ENCODE measurements at regions not wholly inside any gene's neighbourhood (a gene's known extent, or its start where the extent isn't known, plus 50 kb on each side); places are given as distances from the start of the nearest gene placed in this dataset.
A peak's percentile ranks its signal among the peaks of the same experiment; 100 is the strongest.
"Not testable (repeated sequence)": the region's sequence is repeated elsewhere in the genome, so short reads cannot be mapped to it uniquely, and the experiment has no call there.

DNA sequence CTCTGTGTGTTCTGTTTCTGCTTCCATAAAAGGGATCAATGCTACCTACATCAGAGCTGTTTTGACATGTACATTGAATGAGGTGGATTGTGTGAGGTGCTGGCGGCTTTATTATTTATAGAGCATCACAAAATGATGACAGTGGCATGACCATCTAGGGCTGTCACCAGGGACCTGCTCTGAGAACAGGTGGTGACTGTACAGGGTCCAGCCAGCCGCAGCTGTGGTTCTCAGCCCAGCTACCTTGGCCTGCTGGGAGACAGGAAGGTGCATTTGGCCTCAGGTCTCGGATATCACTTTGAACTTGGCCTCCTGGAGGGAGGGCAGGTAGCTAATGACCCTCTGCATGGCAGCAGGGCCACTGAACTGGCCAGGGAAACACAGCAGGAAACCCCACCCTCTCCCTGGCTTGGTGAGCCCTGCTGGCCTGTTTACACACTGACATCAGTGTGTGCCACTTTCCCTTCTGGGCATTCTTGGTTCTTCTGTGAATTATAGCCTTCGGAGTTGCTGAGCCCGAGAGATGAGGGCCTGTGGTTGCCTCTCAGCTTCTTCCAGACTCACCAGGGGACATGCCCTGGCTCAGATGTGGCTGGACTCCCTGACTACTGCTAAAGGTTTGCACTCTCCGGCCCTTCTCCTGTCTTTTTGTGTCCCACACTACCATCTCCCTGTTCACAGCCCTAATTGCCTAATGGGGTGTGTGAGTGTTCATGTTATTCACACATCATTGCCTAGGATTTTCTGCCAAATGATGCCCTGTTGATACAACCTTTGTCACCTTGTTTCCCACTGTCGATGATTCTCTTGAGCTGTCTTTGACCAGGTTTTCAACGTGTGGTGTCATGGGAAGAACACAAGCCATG lies 109.2 kb upstream of the RAB12 start:
- no peak for DNase-seq (ENCODE audit: low spot score)

DNA sequence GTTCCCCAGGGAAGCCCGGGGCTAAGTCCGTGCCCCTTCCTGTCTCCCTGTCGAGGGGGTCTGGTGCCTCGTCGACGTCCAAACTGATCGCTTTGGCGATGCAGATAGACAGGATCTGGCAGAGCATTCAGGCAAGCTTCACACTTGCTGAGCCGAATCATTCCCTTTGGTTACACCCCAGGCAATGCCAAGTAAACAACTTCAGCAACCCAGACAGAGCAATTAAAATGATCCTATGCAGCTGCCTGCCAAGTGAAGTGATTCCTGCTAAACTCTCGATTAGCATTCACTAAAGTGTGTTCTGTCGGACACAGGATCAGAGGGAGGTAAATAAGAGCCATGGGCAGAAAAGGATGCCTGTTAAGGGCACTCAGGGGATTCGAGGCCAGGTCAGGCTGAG lies 108.2 kb upstream of the RAB12 start:
- DNase-seq (ENCODE audit: low spot score): peak; percentile 15

DNA sequence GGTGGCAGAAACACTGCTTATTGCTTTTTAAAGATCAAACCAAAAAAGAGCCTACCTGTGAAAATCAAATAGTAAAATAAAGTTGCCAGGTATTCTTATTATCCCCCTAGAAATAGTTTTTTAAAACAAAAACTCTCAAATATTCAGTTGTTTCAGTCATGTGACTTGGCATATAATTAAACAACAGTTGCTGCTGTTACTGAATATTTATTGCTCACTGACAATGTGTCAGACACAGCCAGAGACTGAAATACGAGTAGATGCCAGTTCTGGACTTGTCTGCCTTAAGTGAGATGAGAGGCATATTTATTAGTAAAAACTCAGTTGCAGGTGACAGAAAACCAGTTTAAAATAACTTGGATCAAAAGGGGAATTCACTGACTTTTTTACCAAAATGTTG lies 106.0 kb upstream of the RAB12 start:
- no peak for DNase-seq (ENCODE audit: low spot score)

DNA sequence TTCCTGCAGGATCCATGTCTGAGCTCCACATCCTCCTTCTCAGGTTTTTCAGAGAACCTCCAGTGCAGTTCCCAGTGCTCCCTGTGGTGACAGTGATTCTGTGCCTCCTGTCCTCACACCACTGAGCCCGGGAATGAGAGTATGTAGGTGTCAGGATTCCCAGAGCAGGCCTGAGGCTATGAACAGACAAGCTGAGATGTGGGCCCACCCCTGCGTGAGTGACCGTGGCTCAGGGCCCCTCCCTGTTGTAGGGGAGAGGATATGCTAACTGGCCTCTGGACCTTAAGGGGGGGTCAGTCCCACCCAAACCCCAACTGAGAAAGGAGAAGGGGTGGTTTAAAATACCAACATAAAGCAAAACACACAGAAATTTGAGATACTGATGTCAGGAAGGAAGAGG lies 104.8 kb upstream of the RAB12 start:
- DNase-seq (ENCODE audit: low spot score): no peak

DNA sequence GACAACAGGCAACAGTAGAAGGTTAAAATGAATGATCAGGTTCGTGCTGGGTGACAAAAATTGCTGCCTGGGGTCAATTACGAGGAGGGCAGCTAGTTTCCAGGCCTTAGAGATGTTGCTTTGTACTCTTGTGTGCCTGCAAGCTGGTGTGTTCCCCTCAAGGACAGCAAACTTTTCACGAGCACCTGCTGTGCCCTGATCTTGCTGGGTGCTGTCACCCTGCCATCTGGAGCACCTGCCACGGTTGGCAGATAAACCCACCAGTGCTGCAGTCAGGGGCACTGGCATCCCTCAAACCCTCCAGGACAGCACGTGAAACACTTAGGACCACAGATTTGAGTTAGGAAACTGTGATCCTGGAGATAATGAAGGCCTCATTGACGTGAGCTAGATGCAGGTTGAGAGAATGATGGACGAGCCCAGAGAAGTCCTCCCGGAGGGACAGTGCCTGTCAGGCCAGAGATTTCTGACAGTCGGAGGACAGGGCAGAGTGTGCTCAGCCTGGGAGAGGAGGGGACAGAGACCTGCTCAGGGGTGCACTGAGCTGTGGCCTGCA lies 104.3 kb upstream of the RAB12 start:
- DNase-seq (ENCODE audit: low spot score): no peak

DNA sequence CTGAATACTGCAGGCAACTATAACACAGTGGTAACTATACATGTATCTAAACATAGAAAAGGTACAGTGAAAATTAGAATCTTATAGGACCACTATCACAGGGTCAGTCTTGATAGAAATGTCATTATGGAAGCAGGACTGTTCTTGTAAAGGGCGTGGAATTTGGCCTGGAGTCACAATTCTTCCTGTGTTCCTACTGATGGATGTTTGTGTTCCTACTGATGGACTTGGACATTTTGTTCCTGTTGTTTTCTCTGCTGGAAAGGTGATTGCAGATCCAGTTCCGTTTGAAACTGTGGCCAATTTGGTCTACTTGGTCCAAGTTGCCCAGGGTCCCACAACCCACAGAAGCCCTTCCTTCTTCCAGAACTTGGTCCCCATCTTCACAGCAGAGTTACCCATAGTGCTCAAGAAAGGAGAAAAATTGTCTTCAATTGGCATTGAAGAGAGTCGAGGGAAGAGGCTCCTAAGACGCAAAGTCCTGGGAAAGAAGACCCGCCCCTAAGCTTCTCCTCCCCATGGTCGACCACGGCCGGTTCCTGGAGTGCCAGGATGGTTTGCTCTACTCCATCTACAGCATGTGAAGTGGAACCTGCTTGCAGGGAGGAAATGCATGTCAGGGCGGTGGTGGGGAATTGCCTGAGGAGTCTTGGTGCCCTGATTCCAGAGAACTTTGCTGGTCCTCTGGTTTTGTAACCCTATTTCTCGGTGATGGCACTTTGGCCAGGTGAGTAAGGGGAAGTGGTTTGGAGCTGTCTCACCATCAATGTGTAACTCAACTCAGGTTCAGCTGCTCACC lies 102.8 kb upstream of the RAB12 start:
- no peak for DNase-seq (ENCODE audit: low spot score)

DNA sequence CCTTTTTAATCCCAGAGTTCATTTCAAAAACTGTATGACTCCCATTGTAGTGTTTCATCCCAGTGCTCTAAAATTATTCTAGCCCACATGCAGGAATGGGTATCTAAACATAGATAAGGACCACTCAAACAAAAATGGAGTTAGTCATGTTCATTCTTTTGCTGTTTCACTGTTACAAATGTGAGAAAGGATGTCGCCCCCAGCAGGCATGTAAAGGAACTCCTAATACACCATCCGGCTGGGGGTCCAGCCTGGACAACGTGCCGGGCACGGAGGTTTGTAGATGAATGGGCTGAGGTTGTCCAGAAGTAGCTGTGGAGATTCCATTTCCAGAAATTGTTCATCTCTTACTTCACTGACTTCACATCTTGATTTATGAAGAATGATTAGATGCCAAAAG lies 101.9 kb upstream of the RAB12 start:
- DNase-seq (ENCODE audit: low spot score): no peak

DNA sequence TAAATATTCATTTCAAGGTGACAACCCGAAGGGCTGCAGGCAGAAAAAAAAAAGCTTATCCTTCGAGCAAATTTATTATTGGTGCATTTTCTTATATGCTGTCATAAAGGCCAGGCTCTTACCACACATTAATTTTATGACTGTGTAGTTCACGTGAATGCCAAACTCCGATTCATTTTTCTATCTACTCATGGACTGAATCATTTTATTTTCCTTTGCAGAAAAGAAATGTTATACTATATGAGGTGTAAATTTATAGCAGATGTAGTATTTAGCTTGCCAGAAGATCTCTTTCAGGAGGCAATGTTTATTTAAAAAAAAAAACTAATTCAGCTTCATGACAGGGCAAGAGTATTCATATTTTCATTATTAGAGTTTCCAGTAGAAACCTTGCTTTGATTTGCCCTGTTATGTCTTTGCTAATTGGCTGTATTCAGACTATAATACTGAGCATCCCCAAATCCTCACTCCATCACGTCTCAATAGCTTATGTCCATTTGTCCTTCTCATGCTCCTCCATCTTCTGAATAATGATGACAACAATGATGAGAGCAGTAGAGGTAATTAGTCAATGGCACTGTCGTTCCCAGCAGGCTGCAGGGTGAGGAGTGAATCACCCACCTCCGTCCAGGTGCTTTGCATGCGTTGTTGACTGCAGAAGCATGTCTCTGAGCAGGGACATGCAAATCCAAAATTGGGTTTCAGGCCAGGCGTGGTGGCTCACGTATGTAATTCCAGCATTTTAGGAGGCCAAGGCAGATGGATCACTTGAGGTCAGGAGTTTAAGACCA lies 101.1 kb upstream of the RAB12 start:
- no peak for DNase-seq (ENCODE audit: low spot score)

DNA sequence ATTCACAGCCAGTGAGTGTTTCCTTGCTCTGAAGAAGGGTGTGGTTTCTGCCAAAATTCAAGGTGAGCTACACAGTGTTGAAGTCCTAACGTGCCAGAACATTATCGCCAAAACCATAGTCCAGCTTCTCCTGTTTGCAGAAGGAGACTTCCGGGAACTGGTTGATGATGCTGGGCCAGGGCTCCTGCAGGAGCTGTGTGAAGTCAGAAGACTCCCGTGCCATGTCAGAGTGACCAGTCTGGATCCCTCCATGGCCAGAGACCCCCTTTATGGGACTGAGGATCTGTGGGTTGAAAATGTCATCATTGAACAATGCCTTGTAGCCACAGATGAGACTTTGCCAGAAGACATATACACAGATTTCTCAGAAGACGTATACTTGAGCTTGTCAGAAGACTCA lies 96.0 kb upstream of the RAB12 start:
- no peak for DNase-seq (ENCODE audit: low spot score)

DNA sequence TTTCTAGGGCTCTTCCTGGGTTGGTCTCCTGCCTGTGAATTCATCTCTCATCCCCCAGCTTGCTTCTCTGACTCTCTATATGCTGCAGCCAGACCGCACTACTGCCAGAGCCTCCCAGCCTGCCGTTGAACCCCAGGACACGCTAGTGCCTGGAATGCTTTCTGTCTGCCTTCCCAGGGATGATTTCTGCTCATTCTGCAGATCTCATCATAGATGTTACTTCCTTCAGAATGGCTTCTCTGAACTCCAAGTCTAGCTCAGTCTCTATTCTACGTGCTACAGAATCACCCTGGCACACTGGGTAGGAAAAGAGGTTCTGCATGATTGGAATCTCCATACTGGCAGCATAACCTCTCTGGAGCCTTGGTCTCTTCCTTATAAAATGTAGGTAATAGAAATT lies 94.8 kb upstream of the RAB12 start:
- DNase-seq (ENCODE audit: low spot score): no peak

DNA sequence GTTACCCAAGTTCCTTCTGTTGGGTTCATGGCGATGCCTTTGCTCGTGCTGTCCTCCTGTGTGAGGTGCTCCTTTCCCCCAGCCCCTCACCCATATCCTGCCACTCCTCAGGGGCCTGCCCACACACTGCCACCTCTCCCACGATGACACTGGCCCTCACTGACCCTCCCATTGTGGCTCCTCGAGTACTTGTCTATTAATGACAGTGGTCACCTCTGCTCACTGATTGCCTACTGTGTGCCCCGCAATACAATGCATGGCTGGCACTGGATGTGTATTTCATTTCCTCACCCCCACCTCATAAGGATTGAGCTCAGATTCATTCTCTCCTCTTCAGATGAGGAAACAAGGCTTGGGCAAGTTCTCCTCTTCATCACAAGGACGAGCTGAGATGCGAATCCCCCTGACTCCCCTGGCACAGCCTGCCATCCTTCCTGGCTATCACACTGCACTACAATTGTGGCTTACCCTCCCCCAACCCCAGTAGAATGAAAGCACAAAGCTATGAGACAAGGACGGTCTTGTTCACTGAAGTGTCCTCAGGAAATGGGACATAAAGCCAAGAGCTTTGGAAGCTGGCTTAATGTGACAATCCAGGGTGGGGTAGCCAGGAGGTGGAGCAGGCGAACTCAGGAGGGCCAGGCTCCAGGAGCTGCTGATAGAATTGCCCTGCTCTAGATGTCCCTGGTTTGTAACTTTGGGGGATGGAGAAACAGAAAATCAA lies 93.9 kb upstream of the RAB12 start:
- no peak for DNase-seq (ENCODE audit: low spot score)

DNA sequence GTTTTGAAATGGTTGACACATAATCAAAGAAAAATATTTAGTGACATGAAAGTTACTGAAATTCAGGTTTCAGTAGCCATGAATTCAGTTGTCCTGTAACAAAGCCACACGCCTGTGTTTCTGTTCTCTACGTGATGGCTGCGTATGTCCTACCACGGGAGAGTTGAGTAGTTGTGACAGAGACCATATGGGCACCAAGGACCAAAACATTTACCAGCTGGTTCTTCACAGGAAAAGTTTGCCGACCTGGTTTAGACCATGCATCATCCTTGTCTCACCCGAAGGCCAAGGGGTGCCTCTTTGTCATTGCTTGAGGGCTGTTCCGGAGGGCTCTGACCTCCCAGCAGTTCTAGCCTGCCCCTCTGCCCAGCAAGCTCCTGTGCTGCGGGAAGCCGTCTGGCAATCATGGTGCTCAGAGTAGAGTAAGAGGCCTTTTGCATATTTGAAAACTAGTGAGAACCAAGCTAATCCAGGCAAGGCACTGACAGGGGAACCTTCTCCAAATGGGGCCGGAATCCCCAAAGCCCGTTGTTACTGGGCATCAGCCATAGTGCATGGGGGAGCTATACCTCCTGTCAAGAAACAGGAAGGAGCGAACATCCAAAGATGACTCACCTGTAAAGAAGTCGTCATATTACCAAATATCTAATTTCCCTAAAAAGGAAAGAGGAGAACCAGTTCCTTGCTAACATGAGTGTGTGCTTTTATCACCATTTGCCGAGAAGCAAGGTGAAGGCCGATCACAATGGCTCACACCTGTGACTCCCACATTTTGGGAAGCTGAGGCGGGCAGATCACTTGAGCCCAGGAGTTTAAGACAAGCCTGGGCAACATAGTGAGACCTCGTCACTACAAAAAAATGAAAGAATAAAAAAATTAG lies 92.6 kb upstream of the RAB12 start:
- DNase-seq (ENCODE audit: low spot score): no peak

DNA sequence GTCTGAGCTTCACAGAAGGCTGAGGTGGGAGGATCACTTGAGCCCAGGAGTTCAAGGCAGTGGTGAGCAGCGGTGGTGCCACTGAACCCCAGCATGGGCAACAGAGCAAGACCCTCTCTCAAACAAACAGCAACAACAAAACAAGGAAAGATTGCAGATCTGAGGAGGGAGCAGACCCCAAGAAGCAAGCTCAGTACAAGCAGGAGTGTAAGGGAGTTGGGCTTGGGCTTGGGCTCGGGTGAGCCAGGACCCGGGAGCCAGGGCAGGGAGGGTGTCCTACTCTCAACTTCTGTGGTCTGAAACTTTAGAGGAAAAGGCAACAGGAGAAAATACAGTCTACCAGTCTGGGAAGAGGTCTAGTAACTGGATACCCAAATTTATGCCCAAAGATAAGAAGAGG lies 92.0 kb upstream of the RAB12 start:
- no peak for DNase-seq (ENCODE audit: low spot score)

DNA sequence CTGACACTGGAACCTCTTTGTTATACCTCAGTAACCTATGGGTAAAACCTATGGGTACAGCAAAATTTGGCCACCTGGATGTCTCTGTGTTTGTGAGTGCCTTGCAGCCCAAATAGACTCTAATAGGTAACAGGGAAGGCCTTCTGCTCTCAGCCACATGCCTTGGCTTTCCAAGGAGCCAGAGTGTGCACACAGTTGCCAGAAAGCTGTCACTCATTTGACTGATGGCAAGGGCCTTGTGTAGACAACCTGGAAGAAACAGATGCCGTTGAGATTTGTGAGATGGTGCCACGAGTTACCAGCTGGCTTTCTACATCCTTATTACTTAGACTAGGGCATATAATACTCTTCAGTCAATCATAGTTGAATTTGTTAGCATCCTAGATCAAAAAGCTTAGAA lies 90.1 kb upstream of the RAB12 start:
- DNase-seq (ENCODE audit: low spot score): no peak

DNA sequence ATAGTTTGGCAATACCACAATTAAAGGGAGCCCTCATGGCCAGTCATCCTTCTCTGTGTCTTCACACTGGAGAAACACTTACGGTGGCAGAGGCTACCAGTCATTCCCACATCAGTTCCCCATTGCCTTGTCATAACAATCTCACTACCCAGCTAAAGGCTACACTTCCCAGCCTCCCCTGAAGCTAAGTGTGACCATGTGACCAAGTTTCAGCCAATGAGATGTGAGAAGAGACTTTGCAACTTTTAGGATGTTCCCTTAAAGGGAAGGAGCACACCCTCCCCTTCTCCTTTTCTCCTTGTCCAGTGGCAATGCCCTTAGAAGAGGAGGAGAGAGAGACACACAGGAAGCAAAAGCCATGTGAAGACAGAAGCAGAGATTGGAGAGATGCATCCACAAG lies 89.0 kb upstream of the RAB12 start:
- DNase-seq (ENCODE audit: low spot score): no peak

DNA sequence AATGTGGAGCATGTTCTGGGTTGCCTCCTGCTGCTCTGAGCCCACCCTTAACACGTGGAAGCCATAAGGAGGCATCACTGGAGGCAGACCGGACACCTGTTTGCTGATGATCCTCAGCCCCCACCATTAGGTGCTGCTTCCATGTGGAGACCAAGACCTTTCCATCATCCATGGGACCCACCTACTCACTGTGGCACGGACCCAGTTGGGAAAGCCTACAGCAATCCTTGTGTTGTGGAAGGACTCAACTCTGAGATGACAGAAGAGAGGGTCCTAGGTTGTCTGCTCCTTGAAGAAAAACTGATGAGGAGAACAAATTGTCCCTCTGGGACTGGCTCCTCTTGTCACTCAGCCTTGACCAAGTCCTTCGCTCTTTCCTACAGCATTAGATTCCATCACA lies 86.5 kb upstream of the RAB12 start:
- DNase-seq (ENCODE audit: low spot score): no peak

DNA sequence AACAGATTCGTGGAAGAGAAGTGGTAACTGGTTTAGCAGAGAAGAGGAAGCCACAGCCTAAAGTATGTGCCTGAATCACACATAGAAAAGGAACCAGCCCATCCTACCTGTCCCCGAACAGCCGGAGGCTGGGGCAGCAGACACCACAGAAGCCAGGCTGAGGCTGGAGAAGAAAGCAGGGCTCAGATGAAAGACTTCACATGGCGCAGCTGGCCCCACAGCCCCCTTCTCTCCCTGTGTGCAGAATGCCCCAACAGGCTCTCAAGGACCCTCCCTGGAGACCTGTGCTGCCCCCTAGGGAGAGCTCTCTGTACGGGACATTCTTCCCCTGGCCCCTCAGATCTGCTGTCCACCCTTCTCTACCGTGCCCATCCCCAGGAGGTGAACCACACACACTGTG lies 83.5 kb upstream of the RAB12 start:
- no peak for DNase-seq (ENCODE audit: low spot score)

DNA sequence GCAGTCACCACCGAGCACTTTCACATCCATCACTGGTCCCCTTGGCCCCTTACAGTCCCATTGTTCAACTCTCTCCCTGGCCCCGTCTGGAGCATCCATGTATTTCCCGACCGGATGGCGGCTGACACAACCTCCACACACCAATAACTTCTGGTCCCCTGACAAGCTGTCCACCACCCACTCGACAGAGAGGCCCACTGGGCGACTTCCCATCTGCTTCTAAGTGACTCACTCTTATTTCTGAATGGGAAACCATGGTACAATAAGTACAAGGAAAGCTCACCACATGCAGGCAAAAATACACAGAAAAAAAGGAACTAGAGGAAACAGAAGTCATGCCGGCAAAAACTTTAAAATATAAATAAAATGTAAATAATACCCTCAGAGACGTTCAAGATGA lies 82.9 kb upstream of the RAB12 start:
- DNase-seq (ENCODE audit: low spot score): peak; percentile 6

DNA sequence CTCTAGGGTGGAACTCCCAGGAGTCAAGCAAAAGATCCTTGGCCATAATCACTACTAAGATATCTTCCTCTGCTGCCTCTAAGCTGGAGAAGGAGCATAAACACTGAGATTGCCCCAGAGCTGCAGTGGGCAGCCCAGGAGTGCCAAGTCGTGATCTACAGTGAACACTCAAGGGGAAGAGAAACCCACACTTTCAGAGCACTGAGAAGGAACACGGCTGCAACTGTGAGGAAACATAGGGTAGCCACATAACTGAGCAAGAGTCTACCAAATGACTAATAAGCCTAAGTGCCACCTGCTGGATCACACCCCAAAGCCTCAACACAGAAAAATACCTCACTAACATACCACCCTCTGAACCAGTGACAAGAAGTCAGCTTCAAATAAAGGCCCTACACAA lies 79.6 kb upstream of the RAB12 start:
- DNase-seq (ENCODE audit: low spot score): no peak

DNA sequence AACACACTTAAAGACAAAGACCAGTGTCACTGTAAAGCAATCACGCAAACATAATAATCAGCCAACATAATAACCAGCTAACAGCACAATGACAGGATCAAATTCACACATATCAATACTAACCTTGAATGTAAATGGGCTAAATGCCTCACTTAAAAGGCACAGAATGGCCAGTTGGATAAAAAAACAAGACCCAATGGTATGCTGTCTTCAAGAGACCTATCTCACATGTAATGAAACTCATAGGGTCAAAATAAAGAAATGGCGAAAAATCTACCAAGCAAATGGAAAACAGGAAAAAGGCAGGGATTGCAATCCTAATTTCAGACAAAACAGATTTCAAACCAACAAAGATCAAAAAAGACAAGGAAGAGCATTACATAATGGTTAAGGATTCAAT lies 78.2 kb upstream of the RAB12 start:
- DNase-seq (ENCODE audit: low spot score): not testable (repeated sequence)

Measured in umbilical cord (tissue), 1 donor.